ENCODE measurements at regions not wholly inside any gene's neighbourhood (a gene's known extent, or its start where the extent isn't known, plus 50 kb on each side); places are given as distances from the start of the nearest gene placed in this dataset.

GRCh38 chr5:158610051-158610415, 489.7 kb downstream of the EBF1 start:
- no peak for FAIRE-seq
- no peaks in the 10 kb centered on the region for H3K27me3 ChIP-seq
- whole genome bisulfite sequencing, 2 donors = 91 to 95% methylated on average over 2 of the region's 2 CpGs
- H3K27ac ChIP-seq = no peak overlapping the region
- no peak overlapping the region for H3K4me3 ChIP-seq
- no peaks in the 10 kb centered on the region for H3K4me1 ChIP-seq
- no peaks in the 10 kb centered on the region for H3K36me3 ChIP-seq
- intact Hi-C loops (cut with DNase I) = no loop called here
- H3K9me3 ChIP-seq = no peaks in the 10 kb centered on the region
- no peak for DNase-seq
- ATAC-seq = no peak
- TF ChIP-seq, protein P1, sequence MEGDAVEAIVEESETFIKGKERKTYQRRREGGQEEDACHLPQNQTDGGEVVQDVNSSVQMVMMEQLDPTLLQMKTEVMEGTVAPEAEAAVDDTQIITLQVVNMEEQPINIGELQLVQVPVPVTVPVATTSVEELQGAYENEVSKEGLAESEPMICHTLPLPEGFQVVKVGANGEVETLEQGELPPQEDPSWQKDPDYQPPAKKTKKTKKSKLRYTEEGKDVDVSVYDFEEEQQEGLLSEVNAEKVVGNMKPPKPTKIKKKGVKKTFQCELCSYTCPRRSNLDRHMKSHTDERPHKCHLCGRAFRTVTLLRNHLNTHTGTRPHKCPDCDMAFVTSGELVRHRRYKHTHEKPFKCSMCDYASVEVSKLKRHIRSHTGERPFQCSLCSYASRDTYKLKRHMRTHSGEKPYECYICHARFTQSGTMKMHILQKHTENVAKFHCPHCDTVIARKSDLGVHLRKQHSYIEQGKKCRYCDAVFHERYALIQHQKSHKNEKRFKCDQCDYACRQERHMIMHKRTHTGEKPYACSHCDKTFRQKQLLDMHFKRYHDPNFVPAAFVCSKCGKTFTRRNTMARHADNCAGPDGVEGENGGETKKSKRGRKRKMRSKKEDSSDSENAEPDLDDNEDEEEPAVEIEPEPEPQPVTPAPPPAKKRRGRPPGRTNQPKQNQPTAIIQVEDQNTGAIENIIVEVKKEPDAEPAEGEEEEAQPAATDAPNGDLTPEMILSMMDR (IDR thresholded peaks at IDR 0.05) = no peak

- no peaks in the 10 kb centered on the region for H3K27me3 ChIP-seq
- WGBS, 2 donors = 64 to 65% methylated on average over 9 of the region's 9 CpGs
- no peak for FAIRE-seq
- TF ChIP-seq, protein P1 (IDR thresholded peaks at IDR 0.05) = no peak
- H3K4me3 ChIP-seq = no peak overlapping the region
- no peaks in the 10 kb centered on the region for H3K9me3 ChIP-seq
- no peaks in the 10 kb centered on the region for H3K4me1 ChIP-seq
- intact Hi-C loops (cut with DNase I) = no loop called here
- no peak for ATAC-seq
- no peaks in the 10 kb centered on the region for H3K36me3 ChIP-seq
- DNase-seq = no peak
- H3K27ac ChIP-seq = no peak overlapping the region
Measured at GRCh38 chr5:158609333-158610050, 490.2 kb downstream of the EBF1 start.

DNA sequence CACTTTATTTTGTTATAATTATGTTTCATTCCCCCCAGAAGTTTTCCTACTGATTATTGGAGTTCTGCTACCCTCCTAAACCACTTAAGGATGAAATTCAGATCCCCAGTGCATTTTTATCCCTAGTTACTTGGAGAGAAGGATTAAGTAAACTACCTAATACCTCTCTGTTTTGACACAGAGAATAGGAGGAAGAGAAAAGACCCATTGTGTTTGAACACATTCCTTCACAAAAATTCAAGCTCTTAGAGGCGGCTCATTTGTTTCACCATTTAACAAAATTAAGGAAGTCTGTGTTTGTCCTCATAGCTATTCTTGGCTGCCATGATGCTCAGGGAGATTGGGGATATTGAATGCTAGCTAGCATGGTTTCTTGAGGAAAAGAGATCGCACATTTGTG, 492.6 kb downstream of the EBF1 start:
- 79 to 88% methylated on average over 2 of the region's 2 CpGs for WGBS, 2 donors
- TF ChIP-seq, protein P1 (IDR thresholded peaks at IDR 0.05) = no peak
- no peaks in the 10 kb centered on the region for H3K27me3 ChIP-seq
- intact Hi-C loops (cut with DNase I) = no loop called here
- ATAC-seq (no peak), DNase-seq (no peak), FAIRE-seq (no peak)
- no peak overlapping the region for H3K27ac ChIP-seq
- H3K4me1 ChIP-seq = no peaks in the 10 kb centered on the region
- no peaks in the 10 kb centered on the region for H3K36me3 ChIP-seq
- H3K4me3 ChIP-seq = no peak overlapping the region
- H3K9me3 ChIP-seq = no peaks in the 10 kb centered on the region

GRCh38 chr5:158606233-158606632, 493.5 kb downstream of the EBF1 start:
- 45 to 66% methylated on average over 3 of the region's 3 CpGs for WGBS, 2 donors
- Histone ChIP-seq H3K4me1 (no peaks in the 10 kb centered on the region), H3K27ac (no peak overlapping the region), H3K27me3 (no peaks in the 10 kb centered on the region), H3K9me3 (no peaks in the 10 kb centered on the region), H3K4me3 (no peak overlapping the region), H3K36me3 (no peaks in the 10 kb centered on the region)
- ATAC-seq = no peak
- FAIRE-seq = no peak
- intact Hi-C loops (cut with DNase I) = no loop called here
- DNase-seq = no peak
- TF ChIP-seq, protein P1 (IDR thresholded peaks at IDR 0.05) = no peak

DNA sequence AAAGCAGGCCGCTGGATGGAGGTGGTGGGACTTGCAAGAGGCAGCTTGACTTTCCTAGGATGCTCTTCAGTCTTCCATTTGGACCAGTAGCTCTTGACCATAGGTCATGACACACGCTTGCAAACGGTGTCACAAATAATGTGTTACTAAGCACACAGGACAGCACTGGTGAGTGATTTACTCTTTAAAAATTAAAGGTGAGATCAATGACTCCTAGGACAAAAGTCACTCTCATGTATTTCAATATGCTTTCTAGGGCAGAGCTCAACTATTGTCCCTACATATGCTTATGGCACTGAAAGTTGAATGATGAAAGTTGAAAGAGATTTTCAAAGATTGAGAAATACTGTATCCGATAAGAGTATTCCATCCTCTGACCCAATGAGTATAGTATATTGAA, 496.7 kb downstream of the EBF1 start:
- Histone ChIP-seq H3K4me1 (no peaks in the 10 kb centered on the region), H3K9me3 (no peaks in the 10 kb centered on the region), H3K36me3 (no peaks in the 10 kb centered on the region), H3K4me3 (no peak overlapping the region), H3K27me3 (no peaks in the 10 kb centered on the region), H3K27ac (no peak overlapping the region)
- DNase-seq = no peak
- 82 to 91% methylated on average over 4 of the region's 4 CpGs for WGBS, 2 donors
- no peak for ATAC-seq
- intact Hi-C loops (cut with DNase I) = no loop called here
- FAIRE-seq = no peak
- TF ChIP-seq, protein P1 (IDR thresholded peaks at IDR 0.05) = no peak

Measured in pancreas (tissue), 10 donors.